PC-9 (cell line): ENCODE measurements at regions not wholly inside any gene's neighbourhood (a gene's known extent, or its start where the extent isn't known, plus 50 kb on each side); places are given as distances from the start of the nearest gene placed in this dataset.

Experiments used
- BruUV-seq: library from RNA; stranded (reverse); fragments of 400-500 nt; replicated peaks from 2 replicates; lab custom pipeline; 2021; lab: Mats Ljungman, UMichigan
- CTCF ChIA-PET: fragments of 300-600 bp; sonication (Branson Sonifier 250); formaldehyde crosslinking; loops from one replicate; lab custom pipeline; 2022; ENCODE audit warnings: antibody characterized with exemption; lab: Charles Lee
- POLR2A ChIA-PET: fragments of 300-600 bp; sonication (Branson Sonifier 250); formaldehyde crosslinking; loops from one replicate; lab custom pipeline; 2022; ENCODE audit warnings: antibody characterized with exemption; ENCODE audit not compliant: unreplicated experiment; lab: Charles Lee
- DNase-seq, 2 experiments: peaks; one replicate each; pipeline versions ENCODE4 v3.0.0 to v3.0.0-alpha.2; 2015 to 2022; ENCODE audit warnings: mixed read lengths in 1 of 2
- H2AFZ ChIP-seq: fragments of 200-600 bp; sonication (generic); 2 replicates; pipeline ENCODE4 v1.8.1; 2017; ENCODE audit warnings: antibody characterized with exemption
- H3F3A ChIP-seq: fragments of 200-600 bp; sonication (generic); 2 replicates; pipeline ENCODE4 v1.8.1; 2017; ENCODE audit warnings: antibody characterized with exemption, mild to moderate bottlenecking, low read depth; ENCODE audit not compliant: insufficient read depth
- H3K27ac ChIP-seq: fragments of 200-600 bp; sonication (generic); 2 replicates; pipeline ENCODE4 v1.6.1; 2016; ENCODE audit warnings: mixed run types
- H3K27me3 ChIP-seq: fragments of 200-600 bp; sonication (generic); 2 replicates; pipeline ENCODE4 v1.6.1; 2016; ENCODE audit warnings: low read depth, mixed run types; ENCODE audit not compliant: insufficient read depth
- H3K36me3 ChIP-seq: fragments of 200-600 bp; sonication (generic); 2 replicates; pipeline ENCODE4 v1.6.1; 2016; ENCODE audit warnings: low read depth, mixed run types
- H3K4me1 ChIP-seq: fragments of 200-600 bp; sonication (generic); replicated peaks from 2 replicates; pipeline ENCODE4 v1.6.1; 2016; ENCODE audit warnings: mixed run types; ENCODE audit not compliant: insufficient read depth
- H3K4me2 ChIP-seq: fragments of 200-600 bp; sonication (generic); 2 replicates; pipeline ENCODE4 v1.6.1; 2017; ENCODE audit warnings: mixed run types
- H3K4me3 ChIP-seq: fragments of 200-600 bp; sonication (generic); 2 replicates; pipeline ENCODE4 v1.6.1; 2016; ENCODE audit warnings: mixed run types
- H3K79me2 ChIP-seq: fragments of 200-600 bp; sonication (generic); 2 replicates; pipeline ENCODE4 v1.6.1; 2017; ENCODE audit warnings: low read depth, mixed run types
- H3K9me2 ChIP-seq: fragments of 200-600 bp; sonication (generic); 2 replicates; pipeline ENCODE4 v1.8.1; 2017; ENCODE audit warnings: mild to moderate bottlenecking; ENCODE audit not compliant: insufficient read depth
- H3K9me3 ChIP-seq: fragments of 200-600 bp; sonication (generic); 2 replicates; pipeline ENCODE4 v1.8.1; 2016; ENCODE audit warnings: low read depth; ENCODE audit not compliant: insufficient read depth
- H4K20me1 ChIP-seq: fragments of 200-600 bp; sonication (generic); 2 replicates; pipeline ENCODE4 v1.8.1; 2017; ENCODE audit not compliant: insufficient read depth
- CTCF ChIP-seq: fragments of 200-600 bp; sonication (generic); conservative IDR thresholded peaks from 2 replicates; pipeline ENCODE4 v1.6.1; 2017; ENCODE audit warnings: mixed run types, antibody characterized with exemption, mild to moderate bottlenecking, moderate library complexity
- EZH2 ChIP-seq: fragments of 200-600 bp; sonication (generic); IDR thresholded peaks from 2 replicates; pipeline ENCODE4 v1.8.0; 2017; ENCODE audit warnings: antibody characterized with exemption, low read depth
- intact Hi-C: fragments of 100-400 bp; cut with micrococcal nuclease; formaldehyde crosslinking; loops from one replicate; pipeline ENCODE4 v1.10.0; 2022; ENCODE audit not compliant: unreplicated experiment

GRCh38 chr13:33340631-33341030 lies 55.1 kb upstream of the STARD13 start:
- Histone ChIP-seq H4K20me1 (no peaks in the 10 kb centered on the region), H2AFZ (no peak overlapping the region), H3K4me1 (no peaks in the 10 kb centered on the region), H3K9me3 (no peaks in the 10 kb centered on the region), H3K27me3 (no peaks in the 10 kb centered on the region), H3K4me2 (no peak overlapping the region), H3K9me2 (no peaks in the 10 kb centered on the region), H3K79me2 (no peaks in the 10 kb centered on the region), H3K36me3 (no peaks in the 10 kb centered on the region), H3F3A (no peaks in the 10 kb centered on the region; the same call in 1 of the 2 replicates), H3K27ac (no peak overlapping the region), H3K4me3 (no peak overlapping the region)
- intact Hi-C loops = no loop called here
- ChIA-PET POLR2A (no interaction called here), CTCF (no interaction called here)
- peak in 1 of 2 experiments; percentile 40 for DNase-seq
- no peak for TF ChIP-seq EZH2
- TF ChIP-seq CTCF = no peak
- BruUV-seq = no TSS peak

- CTCF ChIA-PET = no interaction called here
- H2AFZ ChIP-seq = no peak overlapping the region
- no peak overlapping the region for H3K27ac ChIP-seq
- H3K79me2 ChIP-seq = no peaks in the 10 kb centered on the region
- H3K9me3 ChIP-seq = no peaks in the 10 kb centered on the region
- no peaks in the 10 kb centered on the region for H3K9me2 ChIP-seq
- H3K36me3 ChIP-seq = no peaks in the 10 kb centered on the region
- H3F3A ChIP-seq = no peaks in the 10 kb centered on the region; the same call in 1 of the 2 replicates
- H3K4me2 ChIP-seq = no peak overlapping the region
- intact Hi-C loops = no loop called here
- BruUV-seq = no TSS peak
- H3K4me1 ChIP-seq = no peaks in the 10 kb centered on the region
- POLR2A ChIA-PET = no interaction called here
- no peak for DNase-seq
- no peaks in the 10 kb centered on the region for H4K20me1 ChIP-seq
- no peak overlapping the region for H3K4me3 ChIP-seq
- no peaks in the 10 kb centered on the region for H3K27me3 ChIP-seq
- TF ChIP-seq EZH2 (no peak), CTCF (no peak)
These were observed 56.4 kb upstream of the STARD13 start for GRCh38 chr13:33341861-33342452.

- H3F3A ChIP-seq = no peaks in the 10 kb centered on the region; the same call in 1 of the 2 replicates
- H3K79me2 ChIP-seq = no peaks in the 10 kb centered on the region
- no peak overlapping the region for H3K4me2 ChIP-seq
- CTCF ChIA-PET = no interaction called here
- no peaks in the 10 kb centered on the region for H3K4me1 ChIP-seq
- no peaks in the 10 kb centered on the region for H3K9me2 ChIP-seq
- TF ChIP-seq EZH2 (no peak), CTCF (no peak)
- H3K27ac ChIP-seq = no peak overlapping the region
- H2AFZ ChIP-seq = no peak overlapping the region
- intact Hi-C loops = no loop called here
- no peak for DNase-seq
- no peaks in the 10 kb centered on the region for H4K20me1 ChIP-seq
- no peak overlapping the region for H3K4me3 ChIP-seq
- H3K9me3 ChIP-seq = no peaks in the 10 kb centered on the region
- POLR2A ChIA-PET = no interaction called here
- no peaks in the 10 kb centered on the region for H3K27me3 ChIP-seq
- no TSS peak for BruUV-seq
- H3K36me3 ChIP-seq = no peaks in the 10 kb centered on the region
These were observed 60.3 kb upstream of the STARD13 start for GRCh38 chr13:33345842-33346241.
